IMR-90 (cell line): ENCODE measurements at regions not wholly inside any gene's neighbourhood (a gene's known extent, or its start where the extent isn't known, plus 50 kb on each side); places are given as distances from the start of the nearest gene placed in this dataset.

Experiments
- ATAC-seq: fragments of 200-7000 bp; cut with Tn5 transposase; 2 replicates; pipeline ENCODE4 v1.9.1; 2020; ENCODE audit warnings: low read depth, mild to moderate bottlenecking, moderate library complexity
- BruUV-seq: library from RNA; stranded (reverse); fragments of 400-500 nt; replicated peaks from 2 replicates; lab custom pipeline; 2021; lab: Mats Ljungman, UMichigan
- CTCF ChIA-PET: fragments of 300-600 bp; formaldehyde crosslinking; extraction: SDS; loops from one replicate; lab custom pipeline; 2021; ENCODE audit warnings: antibody characterized with exemption; lab: Yijun Ruan, JAX
- POLR2A ChIA-PET: fragments of 300-600 bp; sonication (Branson Sonifier 250); formaldehyde crosslinking; loops from one replicate; lab custom pipeline; 2022; ENCODE audit warnings: antibody characterized with exemption; ENCODE audit not compliant: unreplicated experiment; lab: Charles Lee
- DNase-seq: peaks from one replicate; pipeline ENCODE4 v3.0.0; 2013
- H2AFZ ChIP-seq: replicated peaks from 2 replicates; pipeline ENCODE3; 2013; ENCODE audit warnings: low read length, mild to moderate bottlenecking; ENCODE audit not compliant: poor library complexity
- H2AK5ac ChIP-seq: 2 replicates; pipeline ENCODE4 v1.6.1; 2013; ENCODE audit warnings: low read depth, low read length, inconsistent platforms
- H2AK9ac ChIP-seq: replicated peaks from 2 replicates; pipeline ENCODE3; 2013; ENCODE audit warnings: mild to moderate bottlenecking, low read depth, low read length, moderate library complexity; ENCODE audit not compliant: poor library complexity
- H2BK120ac ChIP-seq: 2 replicates; pipeline ENCODE4 v1.6.1; 2013; ENCODE audit warnings: low read depth, low read length, inconsistent platforms
- H2BK15ac ChIP-seq: 3 replicates; pipeline ENCODE4 v1.6.1; 2013; ENCODE audit warnings: low read depth, low read length, inconsistent platforms
- H2BK20ac ChIP-seq: 2 replicates; pipeline ENCODE4 v1.6.1; 2013; ENCODE audit warnings: low read depth, mild to moderate bottlenecking, inconsistent platforms, low read length, moderate library complexity
- H2BK5ac ChIP-seq: 2 replicates; pipeline ENCODE4 v1.6.1; 2013; ENCODE audit warnings: mild to moderate bottlenecking, low read depth, low read length, inconsistent platforms; ENCODE audit not compliant: poor library complexity, severe bottlenecking
- H3K14ac ChIP-seq: replicated peaks from 2 replicates; pipeline ENCODE4 v1.6.1; 2013; ENCODE audit warnings: low read depth, low read length, inconsistent platforms
- H3K18ac ChIP-seq: 2 replicates; pipeline ENCODE4 v1.6.1; 2013; ENCODE audit warnings: low read depth, low read length, control low read depth
- H3K23ac ChIP-seq: 2 replicates; pipeline ENCODE4 v1.6.1; 2013; ENCODE audit warnings: low read depth, low read length, inconsistent platforms
- H3K27ac ChIP-seq: 2 replicates; pipeline ENCODE4 v1.5.1; 2013; ENCODE audit warnings: mild to moderate bottlenecking, control low read depth, low read length; ENCODE audit not compliant: insufficient read depth
- H3K27me3 ChIP-seq: 2 replicates; pipeline ENCODE4 v1.6.1; 2013; ENCODE audit warnings: low read length; ENCODE audit not compliant: control insufficient read depth, insufficient read depth
- H3K36me3 ChIP-seq: 2 replicates; pipeline ENCODE4 v1.6.1; 2013; ENCODE audit warnings: low read length, mixed read lengths; ENCODE audit not compliant: control insufficient read depth, insufficient read depth
- H3K4ac ChIP-seq: 2 replicates; pipeline ENCODE4 v1.6.1; 2013; ENCODE audit warnings: low read depth, low read length, inconsistent platforms
- H3K4me1 ChIP-seq: 2 replicates; pipeline ENCODE4 v1.6.1; 2013; ENCODE audit warnings: low read length, mixed read lengths; ENCODE audit not compliant: control insufficient read depth, insufficient read depth
- H3K4me2 ChIP-seq: 2 replicates; pipeline ENCODE4 v1.6.1; 2013; ENCODE audit warnings: low read depth, mild to moderate bottlenecking, control low read depth, low read length, moderate library complexity
- H3K4me3 ChIP-seq: 2 replicates; pipeline ENCODE4 v1.5.1; 2013; ENCODE audit warnings: low read depth, mild to moderate bottlenecking, control low read depth, low read length, moderate library complexity; ENCODE audit not compliant: insufficient read depth
- H3K56ac ChIP-seq: 2 replicates; pipeline ENCODE4 v1.6.1; 2013; ENCODE audit warnings: low read length, inconsistent platforms; ENCODE audit not compliant: insufficient read depth; ENCODE audit errors: extremely low read depth
- H3K79me1 ChIP-seq, 2 experiments: 2 replicates each; pipeline ENCODE4 v1.6.1; 2013; ENCODE audit warnings: low read length in 2 of 2, inconsistent platforms in 1 of 2, low read depth in 1 of 2
- H3K9ac ChIP-seq: 2 replicates; pipeline ENCODE4 v1.6.1; 2013; ENCODE audit warnings: low read depth, low read length, control low read depth
- H3K9me1 ChIP-seq: 2 replicates; pipeline ENCODE4 v1.6.1; 2013; ENCODE audit warnings: low read length, inconsistent platforms; ENCODE audit not compliant: insufficient read depth
- H3K9me3 ChIP-seq: 2 replicates; pipeline ENCODE4 v1.6.1; 2013; ENCODE audit warnings: low read length; ENCODE audit not compliant: control insufficient read depth, insufficient read depth
- H4K20me1 ChIP-seq: 2 replicates; pipeline ENCODE4 v1.6.1; 2013; ENCODE audit warnings: low read length, inconsistent platforms; ENCODE audit not compliant: insufficient read depth
- H4K5ac ChIP-seq: 2 replicates; pipeline ENCODE4 v1.6.1; 2013; ENCODE audit warnings: mild to moderate bottlenecking, low read depth, low read length, control low read depth
- H4K8ac ChIP-seq, 2 experiments: 2 replicates each; pipeline ENCODE4 v1.6.1; 2013; ENCODE audit warnings: low read depth in 2 of 2, low read length in 2 of 2, control low read depth in 1 of 2, inconsistent platforms in 1 of 2
- H4K91ac ChIP-seq: 2 replicates; pipeline ENCODE4 v1.6.1; 2013; ENCODE audit warnings: low read depth, low read length, inconsistent platforms; ENCODE audit not compliant: insufficient read depth
- BHLHE40 ChIP-seq: fragments of 150-350 bp; IDR thresholded peaks from 2 replicates; pipeline ENCODE4 v1.6.1; 2016; ENCODE audit warnings: mild to moderate bottlenecking, low read depth, low read length
- CEBPB ChIP-seq: IDR thresholded peaks from 2 replicates; pipeline ENCODE4 v1.6.1; 2012; ENCODE audit warnings: low read depth, low read length, improper control_type of control experiment
- CHD1 ChIP-seq: IDR thresholded peaks from 2 replicates; pipeline ENCODE4 v1.6.1; 2012; ENCODE audit warnings: low read depth, low read length, improper control_type of control experiment
- FOS ChIP-seq: fragments of 150-350 bp; IDR thresholded peaks from 2 replicates; pipeline ENCODE4 v1.6.1; 2016; ENCODE audit warnings: low read depth, low read length
- MAFK ChIP-seq: IDR thresholded peaks from 2 replicates; pipeline ENCODE4 v1.6.1; 2012; ENCODE audit warnings: low read depth, low read length, improper control_type of control experiment
- RFX5 ChIP-seq: IDR thresholded peaks from 2 replicates; pipeline ENCODE4 v1.8.0; 2012; ENCODE audit warnings: low read depth, mild to moderate bottlenecking, low read length, moderate library complexity
- WGBS, 2 experiments: methylation state at CpG; one replicate each; pipeline versions ENCODE4 v1.1.5 to v1.1.7; 2013; ENCODE audit warnings: missing lambda C conversion rate in 2 of 2; ENCODE audit not compliant: insufficient read length in 1 of 2; ENCODE audit errors: extremely low coverage in 2 of 2; 5-methylcytosine and 5-hydroxymethylcytosine counted together
- dilution Hi-C: fragments of 300-500 bp; cut with HindIII; formaldehyde crosslinking; loops from one replicate; pipeline ENCODE4 v1.14.3; 2018; ENCODE audit warnings: low sequenced_read_pairs; ENCODE audit not compliant: unreplicated experiment
- in situ Hi-C: fragments of 300-500 bp; cut with MboI; formaldehyde crosslinking; loops from 3 replicates; pipeline ENCODE4 v1.14.3; 2019; ENCODE audit warnings: low sequenced_read_pairs, inconsistent platforms, mixed read lengths
- intact Hi-C: fragments of 100-400 bp; cut with micrococcal nuclease; formaldehyde crosslinking; loops from 2 replicates; pipeline ENCODE4 v1.10.0; 2022
- TF ChIP-seq, protein P1 (sequence below): conservative IDR thresholded peaks from 2 replicates; pipeline ENCODE4 v1.5.1; 2012; ENCODE audit warnings: mild to moderate bottlenecking, low read depth, low read length, improper control_type of control experiment

DNA sequence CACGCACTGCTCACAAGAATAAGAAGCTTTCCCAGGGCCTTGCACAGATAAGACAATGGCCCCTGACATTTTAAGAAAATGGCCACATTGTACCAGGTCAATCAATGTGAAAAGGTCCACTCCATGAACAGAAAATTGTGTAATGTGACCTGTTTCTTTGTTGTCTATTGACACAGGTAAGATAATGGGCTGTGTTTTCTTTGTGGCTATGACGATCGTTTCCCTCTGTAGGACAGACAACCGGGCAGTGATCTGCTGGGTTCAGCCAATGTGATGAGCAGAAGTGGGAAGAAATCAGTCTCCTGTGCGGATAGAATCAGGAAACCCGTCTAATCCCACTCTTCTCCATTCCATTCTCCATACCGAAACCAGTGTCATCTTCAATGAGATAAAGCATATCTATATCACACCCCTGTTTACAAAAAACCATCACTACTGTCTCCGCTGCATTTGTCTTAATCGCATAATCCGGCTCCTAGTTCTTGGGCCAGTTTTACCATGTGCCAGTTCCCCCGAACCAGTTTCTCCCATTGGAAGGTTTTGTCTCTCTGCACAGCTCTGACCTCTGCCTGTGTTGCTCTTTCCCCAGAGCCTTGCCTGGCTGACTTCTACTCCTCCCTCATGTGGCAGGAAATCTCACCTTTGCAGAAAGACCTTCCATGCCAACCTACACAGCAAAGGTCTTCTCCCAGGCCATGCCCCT is 66.9 kb upstream of the ATF7IP2 start:
- ChIA-PET POLR2A (no interaction called here), CTCF (no interaction called here)
- Histone ChIP-seq H3K18ac (no peak overlapping the region), H4K91ac (no peak overlapping the region), H3K27me3 (no peaks in the 10 kb centered on the region), H3K9me1 (no peaks in the 10 kb centered on the region), H3K79me1 (no peaks in the 10 kb centered on the region), H2BK15ac (no peak overlapping the region), H2AK9ac (no peak overlapping the region), H2BK5ac (no peak overlapping the region), H3K9me3 (no peaks in the 10 kb centered on the region), H3K9ac (no peak overlapping the region), H3K4me2 (no peak overlapping the region), H3K23ac (no peak overlapping the region), H3K36me3 (no peaks in the 10 kb centered on the region), H2BK20ac (no peak overlapping the region), H4K5ac (no peak overlapping the region), H3K27ac (no peak overlapping the region), H3K4me3 (no peak overlapping the region), H2AK5ac (no peak overlapping the region), H2AFZ (no peak overlapping the region), H4K8ac (no peak overlapping the region), H3K14ac (no peak overlapping the region), H3K4me1 (no peaks in the 10 kb centered on the region), H3K56ac (no peak overlapping the region), H3K4ac (no peak overlapping the region), H2BK120ac (no peak overlapping the region), H4K20me1 (no peaks in the 10 kb centered on the region)
- DNase-seq, result no peak
- ATAC-seq, result no peak
- dilution Hi-C loops, result no loop called here
- no TSS peak for BruUV-seq
- intact Hi-C loops, result no loop called here
- WGBS, 2 experiments, result 73% methylated on average over 5 of the region's 11 CpGs; no CpG with 5 or more reads in 1 of the 2 experiments
- in situ Hi-C loops, result no loop called here
- no peak for TF ChIP-seq FOS
- TF ChIP-seq CEBPB, result no peak
- TF ChIP-seq MAFK, result no peak
- TF ChIP-seq BHLHE40, result no peak
- no peak for TF ChIP-seq RFX5
- TF ChIP-seq CHD1, result no peak
- TF ChIP-seq, protein P1, sequence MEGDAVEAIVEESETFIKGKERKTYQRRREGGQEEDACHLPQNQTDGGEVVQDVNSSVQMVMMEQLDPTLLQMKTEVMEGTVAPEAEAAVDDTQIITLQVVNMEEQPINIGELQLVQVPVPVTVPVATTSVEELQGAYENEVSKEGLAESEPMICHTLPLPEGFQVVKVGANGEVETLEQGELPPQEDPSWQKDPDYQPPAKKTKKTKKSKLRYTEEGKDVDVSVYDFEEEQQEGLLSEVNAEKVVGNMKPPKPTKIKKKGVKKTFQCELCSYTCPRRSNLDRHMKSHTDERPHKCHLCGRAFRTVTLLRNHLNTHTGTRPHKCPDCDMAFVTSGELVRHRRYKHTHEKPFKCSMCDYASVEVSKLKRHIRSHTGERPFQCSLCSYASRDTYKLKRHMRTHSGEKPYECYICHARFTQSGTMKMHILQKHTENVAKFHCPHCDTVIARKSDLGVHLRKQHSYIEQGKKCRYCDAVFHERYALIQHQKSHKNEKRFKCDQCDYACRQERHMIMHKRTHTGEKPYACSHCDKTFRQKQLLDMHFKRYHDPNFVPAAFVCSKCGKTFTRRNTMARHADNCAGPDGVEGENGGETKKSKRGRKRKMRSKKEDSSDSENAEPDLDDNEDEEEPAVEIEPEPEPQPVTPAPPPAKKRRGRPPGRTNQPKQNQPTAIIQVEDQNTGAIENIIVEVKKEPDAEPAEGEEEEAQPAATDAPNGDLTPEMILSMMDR, result no peak
